Neural cell (in vitro differentiated cells): ENCODE measurements at regions not wholly inside any gene's neighbourhood (a gene's known extent, or its start where the extent isn't known, plus 50 kb on each side); places are given as distances from the start of the nearest gene placed in this dataset.

Experiments
- EZH2 ChIP-seq: fragments of 200-600, 300-800 bp; shearing (Covaris generic), sonication (generic); IDR thresholded peaks from 2 replicates; pipeline ENCODE4 v1.6.1; 2014; ENCODE audit warnings: antibody characterized with exemption, low read length, borderline replicate concordance, mild to moderate bottlenecking; ENCODE audit not compliant: insufficient read depth, poor library complexity, severe bottlenecking
- MXI1 ChIP-seq: fragments of 450-650 bp; conservative IDR thresholded peaks from 2 replicates; pipeline ENCODE4 v1.6.1; 2014; ENCODE audit warnings: antibody characterized with exemption, mild to moderate bottlenecking; ENCODE audit not compliant: poor library complexity, severe bottlenecking
- TF ChIP-seq, protein P1 (sequence below): fragments of 450-650 bp; IDR thresholded peaks from 2 replicates; pipeline ENCODE4 v1.5.1; 2014; ENCODE audit warnings: antibody characterized with exemption, mild to moderate bottlenecking, moderate library complexity; ENCODE audit not compliant: poor library complexity, severe bottlenecking
- TF ChIP-seq, protein P2 (sequence below): IDR thresholded peaks from 2 replicates; pipeline ENCODE4 v1.6.1; 2012; ENCODE audit warnings: borderline replicate concordance

GRCh38 chr12:105977236-105977635 lies 161.5 kb downstream of the NUAK1 start:
- TF ChIP-seq, protein P1, sequence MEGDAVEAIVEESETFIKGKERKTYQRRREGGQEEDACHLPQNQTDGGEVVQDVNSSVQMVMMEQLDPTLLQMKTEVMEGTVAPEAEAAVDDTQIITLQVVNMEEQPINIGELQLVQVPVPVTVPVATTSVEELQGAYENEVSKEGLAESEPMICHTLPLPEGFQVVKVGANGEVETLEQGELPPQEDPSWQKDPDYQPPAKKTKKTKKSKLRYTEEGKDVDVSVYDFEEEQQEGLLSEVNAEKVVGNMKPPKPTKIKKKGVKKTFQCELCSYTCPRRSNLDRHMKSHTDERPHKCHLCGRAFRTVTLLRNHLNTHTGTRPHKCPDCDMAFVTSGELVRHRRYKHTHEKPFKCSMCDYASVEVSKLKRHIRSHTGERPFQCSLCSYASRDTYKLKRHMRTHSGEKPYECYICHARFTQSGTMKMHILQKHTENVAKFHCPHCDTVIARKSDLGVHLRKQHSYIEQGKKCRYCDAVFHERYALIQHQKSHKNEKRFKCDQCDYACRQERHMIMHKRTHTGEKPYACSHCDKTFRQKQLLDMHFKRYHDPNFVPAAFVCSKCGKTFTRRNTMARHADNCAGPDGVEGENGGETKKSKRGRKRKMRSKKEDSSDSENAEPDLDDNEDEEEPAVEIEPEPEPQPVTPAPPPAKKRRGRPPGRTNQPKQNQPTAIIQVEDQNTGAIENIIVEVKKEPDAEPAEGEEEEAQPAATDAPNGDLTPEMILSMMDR = no peak
- TF ChIP-seq EZH2 (no peak), MXI1 (no peak)
- TF ChIP-seq, protein P2, sequence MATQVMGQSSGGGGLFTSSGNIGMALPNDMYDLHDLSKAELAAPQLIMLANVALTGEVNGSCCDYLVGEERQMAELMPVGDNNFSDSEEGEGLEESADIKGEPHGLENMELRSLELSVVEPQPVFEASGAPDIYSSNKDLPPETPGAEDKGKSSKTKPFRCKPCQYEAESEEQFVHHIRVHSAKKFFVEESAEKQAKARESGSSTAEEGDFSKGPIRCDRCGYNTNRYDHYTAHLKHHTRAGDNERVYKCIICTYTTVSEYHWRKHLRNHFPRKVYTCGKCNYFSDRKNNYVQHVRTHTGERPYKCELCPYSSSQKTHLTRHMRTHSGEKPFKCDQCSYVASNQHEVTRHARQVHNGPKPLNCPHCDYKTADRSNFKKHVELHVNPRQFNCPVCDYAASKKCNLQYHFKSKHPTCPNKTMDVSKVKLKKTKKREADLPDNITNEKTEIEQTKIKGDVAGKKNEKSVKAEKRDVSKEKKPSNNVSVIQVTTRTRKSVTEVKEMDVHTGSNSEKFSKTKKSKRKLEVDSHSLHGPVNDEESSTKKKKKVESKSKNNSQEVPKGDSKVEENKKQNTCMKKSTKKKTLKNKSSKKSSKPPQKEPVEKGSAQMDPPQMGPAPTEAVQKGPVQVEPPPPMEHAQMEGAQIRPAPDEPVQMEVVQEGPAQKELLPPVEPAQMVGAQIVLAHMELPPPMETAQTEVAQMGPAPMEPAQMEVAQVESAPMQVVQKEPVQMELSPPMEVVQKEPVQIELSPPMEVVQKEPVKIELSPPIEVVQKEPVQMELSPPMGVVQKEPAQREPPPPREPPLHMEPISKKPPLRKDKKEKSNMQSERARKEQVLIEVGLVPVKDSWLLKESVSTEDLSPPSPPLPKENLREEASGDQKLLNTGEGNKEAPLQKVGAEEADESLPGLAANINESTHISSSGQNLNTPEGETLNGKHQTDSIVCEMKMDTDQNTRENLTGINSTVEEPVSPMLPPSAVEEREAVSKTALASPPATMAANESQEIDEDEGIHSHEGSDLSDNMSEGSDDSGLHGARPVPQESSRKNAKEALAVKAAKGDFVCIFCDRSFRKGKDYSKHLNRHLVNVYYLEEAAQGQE = no peak
